GM18873 (cell line): ENCODE measurements at regions not wholly inside any gene's neighbourhood (a gene's known extent, or its start where the extent isn't known, plus 50 kb on each side); places are given as distances from the start of the nearest gene placed in this dataset.
A peak's percentile ranks its signal among the peaks of the same experiment; 100 is the strongest.

Source experiments
- ATAC-seq: cut with Tn5 transposase; IDR thresholded peaks from one replicate; pipeline ENCODE4 v1.9.1; 2021; ENCODE audit warnings: mild to moderate bottlenecking, moderate library complexity, moderate number of reproducible peaks; ENCODE audit not compliant: unreplicated experiment, low FRiP score

DNA sequence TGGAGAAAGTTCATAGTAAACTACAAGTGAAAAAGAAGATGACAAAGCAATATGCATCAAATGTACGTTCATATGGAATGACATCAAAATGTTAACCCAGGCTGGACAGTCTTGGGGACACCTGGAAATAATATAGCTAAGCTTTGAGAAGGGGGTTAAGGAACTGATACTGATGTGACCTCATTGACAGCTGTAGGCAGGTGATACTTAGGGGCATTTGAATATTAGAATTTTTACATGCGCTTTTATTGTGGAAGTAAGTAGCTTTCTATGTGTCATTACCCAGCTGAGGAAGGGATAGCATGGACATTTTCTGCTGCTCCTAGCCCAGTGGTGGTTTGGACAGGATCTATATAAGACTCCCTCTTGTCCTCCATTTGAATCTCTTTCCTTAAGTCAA lies 299.7 kb downstream of the CWC27 start:
- ATAC-seq: no peak

DNA sequence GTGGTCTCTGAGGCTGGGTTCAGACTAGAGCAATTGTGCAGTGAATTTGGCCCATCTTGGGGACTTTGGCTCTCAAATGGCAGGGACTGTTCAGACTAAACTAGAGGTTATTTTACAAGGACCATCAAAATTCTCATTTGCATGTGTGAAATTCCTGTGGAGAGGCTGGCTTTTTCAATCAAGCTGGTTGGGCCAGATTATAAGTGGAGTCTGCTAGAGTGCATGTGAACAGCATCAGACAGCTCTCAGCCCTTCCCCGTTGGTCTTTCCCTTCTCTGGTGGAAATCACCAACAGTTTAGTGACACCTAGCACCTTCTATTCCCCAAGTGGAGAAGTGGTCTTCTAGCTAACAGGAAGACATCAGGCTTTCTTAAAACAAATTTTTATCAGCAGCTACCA lies 301.3 kb downstream of the CWC27 start:
- no peak for ATAC-seq

DNA sequence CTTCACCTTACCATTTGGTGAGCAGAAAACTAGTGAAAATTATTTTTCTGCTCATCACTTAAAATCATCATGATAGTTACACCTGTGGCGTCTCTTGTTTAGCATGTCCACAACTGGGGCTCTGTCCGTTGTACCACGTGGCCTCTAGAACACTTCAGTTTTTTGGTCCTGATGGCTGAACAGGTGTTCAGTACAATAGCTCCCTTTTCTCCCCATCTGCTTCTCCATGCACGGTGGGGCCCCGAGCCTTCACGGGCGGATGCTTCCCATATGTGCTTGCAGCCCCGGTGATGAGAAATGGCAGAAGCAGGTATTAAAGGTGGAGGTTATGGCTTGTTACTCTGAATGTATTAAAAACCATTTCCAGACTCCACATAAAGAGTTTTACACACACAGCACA lies 304.1 kb downstream of the CWC27 start:
- no peak for ATAC-seq

DNA sequence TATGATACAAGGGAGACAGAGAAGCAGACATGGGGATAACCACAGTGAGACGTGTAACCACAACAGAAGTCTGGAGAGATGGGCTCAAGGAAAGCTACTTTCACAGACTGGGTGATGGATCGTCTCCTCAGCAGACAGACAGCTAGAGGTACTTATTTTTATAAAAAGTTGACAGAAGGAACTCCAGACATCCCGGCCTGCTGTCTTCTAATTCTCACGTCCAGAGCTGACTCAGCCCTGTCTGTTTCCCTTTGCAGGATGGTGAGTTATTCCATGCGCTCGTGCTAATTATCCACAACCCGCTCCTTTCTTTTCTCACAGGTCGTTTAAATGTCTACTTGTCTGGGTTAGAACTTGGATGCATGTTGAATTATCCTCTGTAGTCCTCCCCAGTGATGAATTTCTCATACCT lies 304.5 kb downstream of the CWC27 start:
- no peak for ATAC-seq

DNA sequence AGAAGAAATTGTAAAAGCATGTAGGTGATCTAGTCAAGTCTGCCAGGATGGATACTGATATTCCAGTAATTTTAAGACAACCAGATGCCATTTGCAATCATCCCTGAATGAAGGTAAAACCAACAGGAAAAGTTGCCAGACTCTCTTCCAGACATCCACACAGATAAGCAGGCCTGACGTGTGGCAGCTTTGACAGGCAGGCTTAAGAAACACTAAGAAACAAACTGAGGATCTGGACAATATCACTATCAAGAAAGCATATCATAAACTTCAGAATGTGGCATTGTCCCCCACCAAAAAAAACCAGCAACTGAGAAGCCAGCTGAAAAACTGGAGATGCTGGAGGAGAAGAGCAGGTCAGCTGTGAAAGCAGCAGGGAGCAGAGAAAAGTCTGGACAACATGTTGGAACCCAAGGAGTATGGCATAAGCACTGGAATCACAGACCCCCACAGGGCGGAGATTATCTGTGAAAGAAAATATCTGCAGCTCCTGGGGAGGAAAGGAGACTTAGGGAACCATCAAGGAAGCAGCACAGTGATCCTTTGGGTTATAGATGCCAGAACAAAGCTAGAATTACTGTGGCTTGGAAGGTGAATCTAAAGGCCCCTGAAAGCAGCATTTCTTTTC lies 307.0 kb downstream of the CWC27 start:
- no peak for ATAC-seq

DNA sequence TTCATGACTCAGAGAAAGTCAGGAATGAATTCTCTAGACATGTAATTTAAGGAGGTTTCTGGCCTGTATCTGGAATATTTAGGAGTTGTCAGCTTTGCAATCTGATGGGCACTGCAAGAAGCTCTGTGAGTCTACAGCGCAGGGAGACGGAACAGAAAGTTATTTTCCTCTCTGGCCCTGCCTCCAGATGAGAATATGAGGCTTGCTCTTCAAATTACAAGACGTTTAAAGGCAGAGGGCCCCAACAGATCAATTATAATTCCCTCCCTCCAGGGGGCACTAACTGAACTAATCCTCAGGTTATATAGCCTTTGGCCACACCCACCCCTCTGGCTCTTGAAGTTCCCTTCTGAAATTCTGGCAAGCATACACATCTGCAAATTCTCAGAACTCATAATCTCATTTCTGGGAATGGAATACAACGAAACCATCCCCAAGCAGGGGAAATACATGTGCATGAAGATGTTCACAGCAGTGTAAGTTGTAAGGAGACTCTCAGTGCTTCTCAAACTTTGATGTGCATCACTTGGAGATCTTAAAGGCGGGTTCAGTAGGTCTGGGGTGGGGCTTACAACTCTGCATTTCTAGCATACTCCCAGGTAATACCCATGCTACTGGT lies 307.6 kb downstream of the CWC27 start:
- peak; percentile 64 for ATAC-seq

DNA sequence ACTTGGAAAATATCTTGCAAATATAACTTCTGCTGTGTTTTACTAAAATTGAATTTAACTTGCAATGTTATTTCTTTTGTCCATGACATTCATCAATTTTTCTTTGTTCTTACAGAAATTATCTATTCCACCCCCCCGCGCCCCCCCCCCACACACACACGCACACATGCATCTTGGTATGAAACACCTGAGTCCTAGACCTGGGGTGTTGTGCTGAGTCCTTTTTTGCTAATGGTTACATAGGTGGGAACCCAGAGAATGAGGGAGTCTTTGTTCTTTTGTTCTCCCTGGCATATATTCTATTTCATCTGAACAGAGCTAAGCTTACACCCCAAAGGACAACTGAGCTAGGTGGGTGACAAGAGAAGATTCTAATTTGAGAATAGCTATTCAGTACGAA lies 308.9 kb downstream of the CWC27 start:
- ATAC-seq: no peak

DNA sequence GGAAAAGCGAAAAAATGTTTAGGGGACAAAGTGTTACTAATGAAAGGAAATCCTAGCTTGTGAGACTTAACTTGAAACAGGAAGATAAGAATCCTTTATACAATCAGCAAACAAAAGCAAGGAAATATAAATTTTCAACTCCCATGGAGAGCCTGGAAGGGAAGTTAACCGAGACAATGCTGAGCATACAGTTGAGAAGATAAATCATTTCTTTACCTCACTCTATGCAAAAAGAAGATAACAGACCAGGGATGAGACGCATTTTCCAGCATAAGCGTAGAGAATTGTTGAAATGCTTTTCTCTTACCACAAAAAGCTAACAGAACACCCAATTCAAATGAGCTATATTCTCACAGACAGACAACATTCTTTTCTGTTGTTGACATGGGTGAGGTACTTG lies 309.6 kb downstream of the CWC27 start:
- no peak for ATAC-seq

DNA sequence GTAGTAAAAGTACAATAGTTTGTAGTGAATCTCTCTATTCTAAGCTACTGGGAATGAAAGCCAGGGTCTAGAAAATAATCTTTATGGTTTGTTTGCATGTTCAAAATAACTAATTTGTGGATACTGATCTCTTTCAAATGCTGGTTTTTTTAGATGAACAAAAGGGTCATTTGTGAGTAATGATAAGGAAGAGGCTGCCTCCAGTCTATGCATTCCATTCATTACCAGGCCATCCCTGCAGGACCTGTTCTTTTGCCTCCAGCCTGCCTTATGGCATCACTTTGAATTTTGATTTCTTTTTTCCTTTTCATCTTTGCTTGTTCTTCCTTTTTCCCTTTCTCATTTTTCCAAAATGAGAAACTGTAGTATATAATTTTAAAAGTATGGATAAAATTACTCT lies 312.3 kb downstream of the CWC27 start:
- no peak for ATAC-seq

DNA sequence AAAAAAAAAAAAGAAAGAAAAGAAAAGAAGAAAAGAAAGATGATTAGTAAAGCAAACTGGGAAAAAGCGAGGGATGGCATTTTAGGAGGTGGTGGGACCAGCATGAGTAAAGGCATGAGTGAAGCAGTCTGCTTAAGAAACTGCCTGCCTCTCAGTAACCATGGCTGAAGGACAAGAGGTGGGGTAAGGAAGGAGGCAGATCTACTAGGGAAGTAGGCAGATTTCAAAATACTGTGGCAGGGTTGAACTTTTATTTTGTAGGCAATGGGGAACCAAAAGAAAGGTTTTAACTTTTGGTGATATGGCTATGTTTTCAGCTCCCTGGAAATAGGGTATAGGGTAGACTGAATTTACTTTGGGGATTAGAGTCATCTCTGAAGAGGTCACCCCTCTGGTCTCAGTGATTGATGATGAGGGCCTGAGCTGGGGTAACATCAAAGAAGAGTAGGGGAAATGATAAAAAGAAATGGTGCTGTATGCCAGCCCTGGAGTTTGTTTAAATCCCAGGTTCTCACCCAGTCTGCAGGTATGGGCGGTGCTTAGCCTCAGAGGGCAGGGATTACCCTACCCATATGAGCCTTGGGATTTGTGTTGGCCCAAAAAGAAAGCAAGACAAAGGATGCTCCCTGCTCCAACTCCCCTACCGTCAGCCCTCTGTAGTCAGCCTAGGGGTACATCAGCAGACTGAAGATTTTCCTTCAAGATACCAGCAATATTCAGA lies 316.2 kb downstream of the CWC27 start:
- no peak for ATAC-seq

DNA sequence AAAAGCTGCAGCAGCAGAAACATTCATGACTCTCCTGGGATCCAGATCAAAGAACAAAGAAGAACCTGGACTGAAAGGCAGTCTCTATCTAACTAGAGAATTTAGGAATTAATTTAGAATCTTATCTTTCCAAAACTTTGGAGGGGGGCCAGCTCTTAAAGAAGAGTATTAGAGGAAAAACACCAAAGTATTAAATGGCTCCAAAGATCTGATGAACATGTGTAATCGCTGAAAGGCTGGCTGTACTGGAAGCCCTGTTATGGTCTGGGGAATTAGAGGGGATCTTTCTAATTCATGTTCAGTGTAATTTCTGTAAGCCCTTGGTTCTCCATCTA lies 316.8 kb downstream of the CWC27 start:
- no peak for ATAC-seq

DNA sequence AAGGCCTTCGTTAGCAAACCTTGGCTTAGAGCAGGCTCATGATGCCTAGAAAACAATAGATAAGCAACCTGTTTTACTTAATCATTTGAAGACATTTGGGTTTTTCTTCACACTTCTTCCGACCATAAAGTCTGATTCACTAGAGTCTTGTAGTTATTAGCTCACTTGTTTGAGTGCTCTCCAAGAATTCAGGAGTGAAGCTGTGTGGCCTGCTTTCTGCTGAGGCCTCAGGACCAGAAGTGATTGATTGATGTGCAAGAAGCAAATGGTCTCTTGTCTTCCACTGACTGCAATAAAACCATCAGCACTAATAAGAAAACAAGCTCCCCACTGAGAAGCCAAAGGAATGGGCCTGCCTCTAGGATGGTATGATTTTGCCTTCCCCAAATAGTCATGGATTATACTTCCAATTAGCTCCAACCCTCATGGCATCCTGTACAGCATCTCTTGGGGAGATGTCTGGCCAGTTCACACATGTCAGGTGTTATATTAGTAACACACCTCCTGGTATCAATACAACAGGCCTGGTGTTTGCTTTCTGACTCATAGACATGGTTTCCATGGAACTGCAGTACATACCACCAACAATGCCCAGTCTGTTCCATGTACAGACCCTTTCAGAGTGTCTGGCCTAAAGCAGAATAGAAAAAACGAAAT lies 317.6 kb downstream of the CWC27 start:
- no peak for ATAC-seq

DNA sequence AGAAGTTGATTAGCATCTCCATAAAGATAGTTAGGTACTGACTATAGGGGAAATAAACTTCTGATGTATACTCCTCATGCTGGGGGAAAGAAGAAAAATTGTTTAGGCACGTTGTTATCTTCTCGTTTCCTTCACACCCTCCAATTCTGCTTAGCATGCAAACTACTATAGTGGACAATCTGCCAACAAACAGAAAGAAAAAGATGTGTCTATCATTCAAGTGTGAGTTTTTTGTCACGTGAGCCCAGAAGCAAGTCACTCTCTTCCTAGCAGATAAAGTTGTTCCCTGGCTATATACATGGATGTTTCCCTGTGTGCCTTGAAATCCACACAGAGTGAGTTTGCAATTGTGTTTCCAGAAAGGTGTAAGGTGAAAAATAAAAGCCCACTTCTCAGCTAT lies 318.4 kb downstream of the CWC27 start:
- no peak for ATAC-seq

DNA sequence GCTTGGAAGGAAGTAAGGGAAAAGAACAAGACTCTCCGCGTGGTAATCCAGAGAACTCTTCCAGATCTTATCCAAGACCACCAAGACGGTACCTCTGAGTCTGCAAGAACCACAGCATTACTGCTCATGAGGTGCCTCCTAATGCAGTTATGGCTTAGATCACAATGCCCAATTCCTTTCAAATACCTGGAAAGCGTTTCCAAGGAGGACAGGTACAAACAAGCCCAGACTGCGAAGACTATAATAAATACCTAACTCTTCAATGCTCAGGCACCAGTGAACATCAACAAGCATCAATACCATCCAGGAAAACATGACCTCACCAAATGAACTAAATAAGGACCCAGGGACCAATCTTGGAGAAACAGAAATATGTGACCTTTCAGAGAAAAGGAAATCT lies 325.5 kb downstream of the CWC27 start:
- ATAC-seq: no peak

DNA sequence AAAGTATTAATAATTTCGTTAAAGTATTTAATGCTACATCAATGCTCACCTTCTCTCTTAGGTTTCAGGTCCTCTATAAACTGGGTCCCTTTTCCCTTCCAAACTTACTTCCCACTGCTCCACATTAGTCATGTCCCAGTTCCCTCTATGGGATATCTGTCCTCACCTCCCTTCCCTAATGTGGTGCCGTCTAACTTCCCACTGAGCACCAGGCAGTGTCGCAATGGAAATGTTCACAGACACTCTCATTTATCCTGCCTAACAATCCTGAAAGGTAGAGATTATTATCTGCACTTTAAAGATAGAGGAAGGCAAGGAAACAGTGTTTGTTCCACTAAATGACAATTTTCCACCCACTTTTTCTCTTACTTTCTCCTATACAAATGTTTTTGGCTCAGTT lies 329.7 kb downstream of the CWC27 start:
- no peak for ATAC-seq
